ENCODE measurements at regions not wholly inside any gene's neighbourhood (a gene's known extent, or its start where the extent isn't known, plus 50 kb on each side); places are given as distances from the start of the nearest gene placed in this dataset.
A peak's percentile ranks its signal among the peaks of the same experiment; 100 is the strongest.
"Not testable (repeated sequence)": the region's sequence is repeated elsewhere in the genome, so short reads cannot be mapped to it uniquely, and the experiment has no call there.

DNA sequence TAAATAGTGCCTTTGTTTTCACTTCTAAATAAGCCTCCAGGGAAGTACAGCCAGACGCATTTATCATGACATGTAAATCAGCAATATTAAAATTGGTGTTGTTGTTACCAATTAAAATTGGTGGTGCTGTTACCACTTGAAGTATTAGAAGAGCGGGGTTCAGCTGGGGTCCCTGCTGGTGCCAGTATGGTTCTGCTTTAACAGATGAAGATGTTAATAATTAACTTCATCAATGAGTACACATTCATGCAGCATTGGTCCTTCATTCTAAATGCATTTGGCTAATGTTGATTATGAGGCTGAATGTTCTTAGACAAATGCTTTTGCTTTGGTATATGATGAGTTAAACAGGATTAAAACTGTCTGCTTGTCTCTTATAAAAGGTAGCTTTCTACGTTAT, 67.6 kb upstream of the TMC1 start:
- Histone ChIP-seq H3K27ac (ENCODE audit: extremely low read length, insufficient read depth, low read length) (no peak overlapping the region), H3K79me2 (ENCODE audit: insufficient read depth, low read length) (no peaks in the 10 kb centered on the region), H3K9me3 (ENCODE audit: low read length) (no peaks in the 10 kb centered on the region), H3K4me1 (ENCODE audit: insufficient read depth, low read length) (peaks cover 27% of the 10 kb centered on the region), H3K4me2 (ENCODE audit: low read depth, low read length) (no peak overlapping the region), H3K27me3 (ENCODE audit: control insufficient read depth in 1 of 2, insufficient read depth in 2 of 2, low read length in 2 of 2) (no peaks in the 10 kb centered on the region), H2AFZ (ENCODE audit: low read length) (no peak overlapping the region), H3K4me3 (replicated peaks in 1 of 3; ENCODE audit: insufficient read depth in 1 of 3, low read depth in 2 of 3, low read length in 3 of 3) (no peak overlapping the region), H4K20me1 (ENCODE audit: insufficient read depth, low read length) (no peaks in the 10 kb centered on the region), H3K36me3 (replicated peaks in 1 of 2; ENCODE audit: control insufficient read depth in 1 of 2, insufficient read depth in 2 of 2, low read length in 2 of 2) (no peaks in the 10 kb centered on the region), H3K9ac (ENCODE audit: insufficient read depth, low read depth, low read length) (no peak overlapping the region)
- DNase-seq (ENCODE audit: low spot score) (peak; percentile 14), ATAC-seq (peak; percentile 51; the same call in 2 of the 3 replicates), FAIRE-seq (no peak)
- POLR2A ChIA-PET: no interaction called here
- TF ChIP-seq U2AF1 (optimal IDR thresholded peaks at IDR 0.05; ENCODE audit: low read depth, low read length) (no peak), RXRB (CRISPR knock-in tag; IDR thresholded peaks at IDR 0.05; ENCODE audit: borderline replicate concordance) (no peak), ZFP41 (CRISPR knock-in tag; IDR thresholded peaks at IDR 0.05; ENCODE audit: borderline replicate concordance) (no peak)
- TF ChIP-seq, protein P1, sequence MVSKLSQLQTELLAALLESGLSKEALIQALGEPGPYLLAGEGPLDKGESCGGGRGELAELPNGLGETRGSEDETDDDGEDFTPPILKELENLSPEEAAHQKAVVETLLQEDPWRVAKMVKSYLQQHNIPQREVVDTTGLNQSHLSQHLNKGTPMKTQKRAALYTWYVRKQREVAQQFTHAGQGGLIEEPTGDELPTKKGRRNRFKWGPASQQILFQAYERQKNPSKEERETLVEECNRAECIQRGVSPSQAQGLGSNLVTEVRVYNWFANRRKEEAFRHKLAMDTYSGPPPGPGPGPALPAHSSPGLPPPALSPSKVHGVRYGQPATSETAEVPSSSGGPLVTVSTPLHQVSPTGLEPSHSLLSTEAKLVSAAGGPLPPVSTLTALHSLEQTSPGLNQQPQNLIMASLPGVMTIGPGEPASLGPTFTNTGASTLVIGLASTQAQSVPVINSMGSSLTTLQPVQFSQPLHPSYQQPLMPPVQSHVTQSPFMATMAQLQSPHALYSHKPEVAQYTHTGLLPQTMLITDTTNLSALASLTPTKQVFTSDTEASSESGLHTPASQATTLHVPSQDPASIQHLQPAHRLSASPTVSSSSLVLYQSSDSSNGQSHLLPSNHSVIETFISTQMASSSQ (IDR thresholded peaks at IDR 0.05; ENCODE audit: low read depth): peak; percentile 59; the same call in 1 of the 2 replicates
- TF ChIP-seq, protein P1 (CRISPR knock-in tag; IDR thresholded peaks at IDR 0.05; ENCODE audit: borderline replicate concordance): no peak
- CTCF ChIA-PET (ENCODE audit: low intra/inter-chr PET ratio, low total read pairs): no interaction called here
- BruUV-seq (replicated peaks): no TSS peak
- in situ Hi-C loops (cut with HindIII; ENCODE audit: extremely low pct_ligation_motif_present, low pct_unique_long_range_greater_than_20kb) (no loop called here), intact Hi-C loops (cut with micrococcal nuclease; ENCODE audit: unreplicated experiment) (no loop called here)
- 51% methylated on average over 3 of the region's 3 CpGs for WGBS (ENCODE audit: low lambda C conversion rate)

DNA sequence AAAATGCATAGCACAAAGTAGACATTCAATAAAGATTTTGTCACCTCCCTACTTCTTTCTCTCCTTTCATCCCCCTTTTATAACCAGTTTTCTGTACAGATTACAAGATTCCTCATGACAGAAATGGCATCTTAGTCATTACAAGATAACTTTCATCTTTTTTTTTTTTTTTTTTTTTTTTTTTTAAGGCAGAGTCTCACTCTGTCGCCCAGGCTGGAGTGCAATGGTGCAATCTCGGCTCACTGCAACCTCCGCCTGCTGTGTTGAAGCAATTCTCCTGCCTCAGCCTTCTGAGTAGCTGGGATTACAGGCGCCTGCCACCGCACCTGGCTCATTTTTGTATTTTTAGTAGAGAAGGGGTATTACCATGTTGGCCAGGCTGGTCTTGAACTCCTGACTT, 75.2 kb upstream of the TMC1 start:
- POLR2A ChIA-PET: not testable (repeated sequence)

More for the DNA sequence above, 75.2 kb upstream of the TMC1 start:
- H3K79me2 ChIP-seq (ENCODE audit: insufficient read depth, low read length); ATAC-seq; H3K9me3 ChIP-seq (ENCODE audit: low read length); H3K4me3 ChIP-seq (replicated peaks in 1 of 3; ENCODE audit: insufficient read depth in 1 of 3, low read depth in 2 of 3, low read length in 3 of 3); BruUV-seq (replicated peaks); intact Hi-C loops (cut with micrococcal nuclease; ENCODE audit: unreplicated experiment); H3K9ac ChIP-seq (ENCODE audit: insufficient read depth, low read depth, low read length); H4K20me1 ChIP-seq (ENCODE audit: insufficient read depth, low read length); H3K4me1 ChIP-seq (ENCODE audit: insufficient read depth, low read length); H3K27me3 ChIP-seq (ENCODE audit: control insufficient read depth in 1 of 2, insufficient read depth in 2 of 2, low read length in 2 of 2); in situ Hi-C loops (cut with HindIII; ENCODE audit: extremely low pct_ligation_motif_present, low pct_unique_long_range_greater_than_20kb); H2AFZ ChIP-seq (ENCODE audit: low read length); H3K36me3 ChIP-seq (replicated peaks in 1 of 2; ENCODE audit: control insufficient read depth in 1 of 2, insufficient read depth in 2 of 2, low read length in 2 of 2); CTCF ChIA-PET (ENCODE audit: low intra/inter-chr PET ratio, low total read pairs); H3K27ac ChIP-seq (ENCODE audit: extremely low read length, insufficient read depth, low read length); DNase-seq (ENCODE audit: low spot score); H3K4me2 ChIP-seq (ENCODE audit: low read depth, low read length); FAIRE-seq: not testable (repeated sequence)
- 51% methylated on average over 5 of the region's 5 CpGs for WGBS (ENCODE audit: low lambda C conversion rate)
